ENCODE measurements at regions not wholly inside any gene's neighbourhood (a gene's known extent, or its start where the extent isn't known, plus 50 kb on each side); places are given as distances from the start of the nearest gene placed in this dataset.

GRCh38 chr12:34253674-34254073 is 231.4 kb downstream of the ALG10 start:
- TF ChIP-seq CTCF (IDR thresholded peaks at IDR 0.05) (no peak), POLR2A (IDR thresholded peaks at IDR 0.05) (no peak)
